ENCODE measurements at regions not wholly inside any gene's neighbourhood (a gene's known extent, or its start where the extent isn't known, plus 50 kb on each side); places are given as distances from the start of the nearest gene placed in this dataset.

- Histone ChIP-seq H3F3A (replicated peaks; ENCODE audit: insufficient read depth) (no peaks in the 10 kb centered on the region), H3K4me2 (no peak overlapping the region), H3K27me3 (ENCODE audit: insufficient read depth) (no peaks in the 10 kb centered on the region), H3K27ac (ENCODE audit: low read depth in 2 of 2, low read length in 1 of 2) (no peak overlapping the region), H3K9me2 (no peaks in the 10 kb centered on the region), H4K20me1 (ENCODE audit: insufficient read depth) (no peaks in the 10 kb centered on the region), H3K4me3 (ENCODE audit: low read depth in 2 of 2, low read length in 1 of 2) (no peak overlapping the region), H2AFZ (ENCODE audit: low read depth) (no peak overlapping the region), H3K4me1 (ENCODE audit: control insufficient read depth in 1 of 2, insufficient read depth in 2 of 2, low read depth in 1 of 2, low read length in 1 of 2) (no peaks in the 10 kb centered on the region), H3K36me3 (replicated peaks in 1 of 2; ENCODE audit: control insufficient read depth in 1 of 2, insufficient read depth in 2 of 2, low read length in 1 of 2) (no peaks in the 10 kb centered on the region), H3K79me2 (ENCODE audit: insufficient read depth) (no peaks in the 10 kb centered on the region), H3K9me3 (no peaks in the 10 kb centered on the region), H3K9ac (no peak overlapping the region)
- POLR2A ChIA-PET: no interaction called here
- 64% methylated on average over 4 of the region's 4 CpGs for WGBS (ENCODE audit: low lambda C conversion rate)
- CTCF ChIA-PET: interaction anchor here (0.7 kb wide), 1 partner anchor 247 kb away, joined by 3 read pairs; no protein-coding TSS in a partner anchor
- TF ChIP-seq REST (IDR thresholded peaks at IDR 0.05; ENCODE audit: low read depth, low read length): no peak
- no peak for TF ChIP-seq NFIC (IDR thresholded peaks at IDR 0.05; ENCODE audit: borderline replicate concordance)
- TF ChIP-seq RFX5 (IDR thresholded peaks at IDR 0.05; ENCODE audit: low read length): no peak
- DNase-seq: no peak
These were observed 51.4 kb upstream of the JARID2 start for GRCh38 chr6:15194453-15194852.

Small RNA genes lying in the stretch of these regions (small RNA-seq; reads per million reads assigned to genes)
- 0 to 3.4 (median 0) reads per million in 7 experiments for gene RN7SL332P
- gene RNU6-793P: 0 reads per million in 7 experiments

Data from SK-N-SH (cell line).